ENCODE measurements at regions not wholly inside any gene's neighbourhood (a gene's known extent, or its start where the extent isn't known, plus 50 kb on each side); places are given as distances from the start of the nearest gene placed in this dataset.
"Not testable (repeated sequence)": the region's sequence is repeated elsewhere in the genome, so short reads cannot be mapped to it uniquely, and the experiment has no call there.

- DNase-seq, result not testable (repeated sequence)
These were observed 67.4 kb upstream of the ZNF169 start for GRCh38 chr9:94191706-94192105.

- DNase-seq, result no peak
These were observed 60.7 kb upstream of the ZNF169 start for GRCh38 chr9:94198414-94198813.

GRCh38 chr9:94199776-94200175 is 59.3 kb upstream of the ZNF169 start:
- no peak for DNase-seq

GRCh38 chr9:94204174-94204573 is 54.9 kb upstream of the ZNF169 start:
- DNase-seq, result no peak

GRCh38 chr9:94207781-94208180 is 51.3 kb upstream of the ZNF169 start:
- no peak for DNase-seq

Measured in NCI-H526 (cell line).